Smooth muscle cell of the brain vasculature (primary cell): ENCODE measurements at regions not wholly inside any gene's neighbourhood (a gene's known extent, or its start where the extent isn't known, plus 50 kb on each side); places are given as distances from the start of the nearest gene placed in this dataset.
"Not testable (repeated sequence)": the region's sequence is repeated elsewhere in the genome, so short reads cannot be mapped to it uniquely, and the experiment has no call there.

ENCODE experiments used
- DNase-seq: peaks from one replicate; pipeline ENCODE4 v3.0.0-alpha.2; 2012; ENCODE audit warnings: low read depth, low spot score

- DNase-seq = no peak
Measured at GRCh38 chr7:124247691-124248090, 214.8 kb upstream of the TMEM229A start.

GRCh38 chr7:124246262-124246863 is 213.5 kb upstream of the TMEM229A start:
- DNase-seq = no peak

GRCh38 chr7:124244469-124244868 is 211.6 kb upstream of the TMEM229A start:
- DNase-seq = not testable (repeated sequence)

GRCh38 chr7:124219681-124220080 is 186.8 kb upstream of the TMEM229A start:
- no peak for DNase-seq

- DNase-seq = no peak
Measured at GRCh38 chr7:124208642-124209041, 175.8 kb upstream of the TMEM229A start.

GRCh38 chr7:124208173-124208572 is 175.3 kb upstream of the TMEM229A start:
- no peak for DNase-seq

GRCh38 chr7:124205526-124205925 is 172.7 kb upstream of the TMEM229A start:
- no peak for DNase-seq

GRCh38 chr7:124202546-124202945 is 169.7 kb upstream of the TMEM229A start:
- no peak for DNase-seq

- no peak for DNase-seq
Measured at GRCh38 chr7:124201768-124202349, 169.0 kb upstream of the TMEM229A start.

GRCh38 chr7:124196519-124196918 is 163.7 kb upstream of the TMEM229A start:
- no peak for DNase-seq

GRCh38 chr7:124192885-124193284 is 160.0 kb upstream of the TMEM229A start:
- no peak for DNase-seq

- DNase-seq = no peak
Measured at GRCh38 chr7:124191713-124192112, 158.8 kb upstream of the TMEM229A start.

GRCh38 chr7:124191030-124191429 is 158.2 kb upstream of the TMEM229A start:
- DNase-seq = no peak

GRCh38 chr7:124188576-124188975 is 155.7 kb upstream of the TMEM229A start:
- DNase-seq = no peak

GRCh38 chr7:124187962-124188361 is 155.1 kb upstream of the TMEM229A start:
- DNase-seq = no peak

- no peak for DNase-seq
Measured at GRCh38 chr7:124183649-124184048, 150.8 kb upstream of the TMEM229A start.

GRCh38 chr7:124179641-124180040 is 146.8 kb upstream of the TMEM229A start:
- DNase-seq = no peak

GRCh38 chr7:124177891-124178290 is 145.0 kb upstream of the TMEM229A start:
- no peak for DNase-seq

GRCh38 chr7:124171812-124172211 is 138.9 kb upstream of the TMEM229A start:
- not testable (repeated sequence) for DNase-seq

- DNase-seq = no peak
Measured at GRCh38 chr7:124171068-124171467, 138.2 kb upstream of the TMEM229A start.

GRCh38 chr7:124168616-124169015 is 135.7 kb upstream of the TMEM229A start:
- no peak for DNase-seq

- peak; percentile 24 for DNase-seq
Measured at GRCh38 chr7:124162667-124163066, 129.8 kb upstream of the TMEM229A start.

GRCh38 chr7:124155432-124156022 is 122.7 kb upstream of the TMEM229A start:
- DNase-seq = no peak
